ENCODE measurements at regions not wholly inside any gene's neighbourhood (a gene's known extent, or its start where the extent isn't known, plus 50 kb on each side); places are given as distances from the start of the nearest gene placed in this dataset.

DNA sequence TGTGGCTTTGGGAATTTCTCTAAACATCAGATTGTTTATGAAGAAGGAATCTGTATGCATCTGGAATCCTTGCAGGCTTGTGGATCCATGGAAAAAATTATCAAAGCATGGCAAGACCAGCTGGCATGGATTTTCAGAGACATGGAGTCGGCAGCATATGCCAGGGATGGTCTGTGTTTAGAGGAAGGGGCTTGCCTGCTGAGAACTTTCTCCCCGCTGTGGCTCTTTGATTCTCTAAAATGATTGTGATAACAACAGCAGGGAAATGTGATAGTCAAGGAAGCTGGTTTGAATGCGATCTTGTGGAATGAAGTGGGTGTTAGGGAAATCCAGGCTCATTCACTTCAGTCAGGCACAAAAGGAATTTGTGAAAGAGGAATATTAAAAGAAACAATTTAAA is 245.7 kb upstream of the THRB start:
- H4K91ac ChIP-seq (replicated peaks; ENCODE audit: insufficient read length, low read length): no peak overlapping the region
- H2BK120ac ChIP-seq (replicated peaks; ENCODE audit: low read depth, low read length): no peak overlapping the region
- H3K4me1 ChIP-seq (replicated peaks in 1 of 4; ENCODE audit: control insufficient read depth in 3 of 4, insufficient read depth in 4 of 4, low read length in 3 of 4): no peaks in the 10 kb centered on the region; a peak in 1 of 7 replicates
- no peak overlapping the region for H2BK5ac ChIP-seq (ENCODE audit: low read depth, low read length)
- H3K9me3 ChIP-seq (ENCODE audit: insufficient read depth in 2 of 2, low read depth in 1 of 2, low read length in 1 of 2): no peaks in the 10 kb centered on the region
- H3K56ac ChIP-seq (replicated peaks; ENCODE audit: insufficient read length, low read depth, low read length): no peak overlapping the region
- no peaks in the 10 kb centered on the region for H3K23me2 ChIP-seq (ENCODE audit: low read depth, low read length)
- H3K4ac ChIP-seq (replicated peaks; ENCODE audit: insufficient read length, low read depth, low read length): no peak overlapping the region
- no peak overlapping the region for H2BK15ac ChIP-seq (ENCODE audit: low read length)
- CTCF ChIA-PET (ENCODE audit: partially characterized antibody): interaction anchor here (0.8 to 2.3 kb wide), 5 partner anchors 9 to 852 kb away, joined by 3 to 7 read pairs (median 4); no protein-coding TSS in a partner anchor
- H3K79me2 ChIP-seq (ENCODE audit: control insufficient read depth in 1 of 2, insufficient read depth in 2 of 2, low read length in 2 of 2): no peaks in the 10 kb centered on the region
- H3K4me2 ChIP-seq (ENCODE audit: insufficient read depth in 1 of 2, low read depth in 2 of 2, low read length in 2 of 2): no peak overlapping the region
- H3K27ac ChIP-seq (ENCODE audit: low read depth, low read length): no peak overlapping the region
- POLR2A ChIA-PET (ENCODE audit: partially characterized antibody): interaction anchor here (0.7 kb wide), 1 partner anchor 798 kb away, joined by 3 read pairs; no protein-coding TSS in a partner anchor
- 61% methylated on average over 3 of the region's 3 CpGs; no CpG with 5 or more reads in 1 of the 2 experiments for WGBS, 2 experiments (ENCODE audit: extremely low coverage in 1 of 2, insufficient coverage in 1 of 2, insufficient read length in 1 of 2, insufficient replicate concordance in 2 of 2, low coverage in 1 of 2, low lambda C conversion rate in 2 of 2, missing lambda C conversion rate in 1 of 2)
- H2BK20ac ChIP-seq (ENCODE audit: low read length): no peak overlapping the region
- H2AFZ ChIP-seq (ENCODE audit: low read length): no peak overlapping the region
- no peak overlapping the region for H2BK12ac ChIP-seq (ENCODE audit: low read depth, low read length)
- no peaks in the 10 kb centered on the region for H3K36me3 ChIP-seq (ENCODE audit: control insufficient read depth in 2 of 4, insufficient read depth in 4 of 4, low read length in 3 of 4)
- no peak overlapping the region for H4K5ac ChIP-seq (ENCODE audit: insufficient read length, low read depth, low read length)
- H2AK5ac ChIP-seq (ENCODE audit: low read depth, low read length): no peak overlapping the region
- no peak overlapping the region for H3K14ac ChIP-seq (ENCODE audit: insufficient read length)
- no peaks in the 10 kb centered on the region for H3K79me1 ChIP-seq (ENCODE audit: low read depth, low read length)
- no peak overlapping the region for H3K23ac ChIP-seq (ENCODE audit: insufficient read length)
- H3K18ac ChIP-seq (ENCODE audit: extremely low read depth, low read length): no peak overlapping the region
- no peak for DNase-seq (ENCODE audit: low read depth in 1 of 2, low spot score in 2 of 2)
- H3K9ac ChIP-seq (replicated peaks in 1 of 4; ENCODE audit: extremely low read depth in 1 of 4, low read depth in 3 of 4, low read length in 3 of 4): no peak overlapping the region
- no peaks in the 10 kb centered on the region for H3K27me3 ChIP-seq (replicated peaks in 1 of 4; ENCODE audit: control insufficient read depth in 3 of 4, extremely low read depth in 1 of 4, insufficient read depth in 3 of 4, low read length in 3 of 4)
- H4K8ac ChIP-seq (ENCODE audit: extremely low read depth, insufficient read depth, low read length): no peak overlapping the region
- H4K20me1 ChIP-seq (replicated peaks in 1 of 2; ENCODE audit: control insufficient read depth in 1 of 2, insufficient read depth in 2 of 2, low read length in 2 of 2): no peaks in the 10 kb centered on the region
- no peak overlapping the region for H3K4me3 ChIP-seq (ENCODE audit: extremely low read depth in 1 of 4, insufficient read depth in 2 of 4, low read depth in 3 of 4, low read length in 4 of 4)
- FAIRE-seq: no peak
- TF ChIP-seq SIX5 (IDR thresholded peaks at IDR 0.05; ENCODE audit: low read depth, low read length) (no peak), BRCA1 (IDR thresholded peaks at IDR 0.05; ENCODE audit: low read depth, low read length) (no peak), KDM1A (IDR thresholded peaks at IDR 0.05; ENCODE audit: borderline replicate concordance, low read length) (no peak), CBX5 (IDR thresholded peaks at IDR 0.05; ENCODE audit: low read depth, low read length) (no peak), SRF (IDR thresholded peaks at IDR 0.05; ENCODE audit: low read depth, low read length) (no peak), TAF7 (optimal IDR thresholded peaks at IDR 0.05; ENCODE audit: borderline replicate concordance, low read depth, low read length) (no peak), GABPA (IDR thresholded peaks at IDR 0.05; ENCODE audit: borderline replicate concordance, insufficient read depth, low read length) (no peak), NRF1 (IDR thresholded peaks at IDR 0.05; ENCODE audit: low read depth, low read length) (no peak), EP300 (IDR thresholded peaks at IDR 0.05; ENCODE audit: borderline replicate concordance in 1 of 2, low read depth in 2 of 2, low read length in 2 of 2) (no peak)
- TF ChIP-seq, protein P1, sequence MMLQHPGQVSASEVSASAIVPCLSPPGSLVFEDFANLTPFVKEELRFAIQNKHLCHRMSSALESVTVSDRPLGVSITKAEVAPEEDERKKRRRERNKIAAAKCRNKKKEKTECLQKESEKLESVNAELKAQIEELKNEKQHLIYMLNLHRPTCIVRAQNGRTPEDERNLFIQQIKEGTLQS (IDR thresholded peaks at IDR 0.05; ENCODE audit: insufficient read depth, low read depth, low read length): no peak

Data from H1 (cell line).